HEK293 (cell line): ENCODE measurements at regions not wholly inside any gene's neighbourhood (a gene's known extent, or its start where the extent isn't known, plus 50 kb on each side); places are given as distances from the start of the nearest gene placed in this dataset.

Experiments used
- BCL11A ChIP-seq: fragments of 450-650 bp; formaldehyde crosslinking; IDR thresholded peaks from 2 replicates; pipeline ENCODE4 v1.5.1; 2016; ENCODE audit warnings: low read depth, missing biosample characterization, missing genetic modification characterization
- KLF10 ChIP-seq: fragments of 450-650 bp; IDR thresholded peaks from 2 replicates; pipeline ENCODE4 v1.5.1; 2018; ENCODE audit warnings: missing biosample characterization, mild to moderate bottlenecking, missing genetic modification characterization

DNA sequence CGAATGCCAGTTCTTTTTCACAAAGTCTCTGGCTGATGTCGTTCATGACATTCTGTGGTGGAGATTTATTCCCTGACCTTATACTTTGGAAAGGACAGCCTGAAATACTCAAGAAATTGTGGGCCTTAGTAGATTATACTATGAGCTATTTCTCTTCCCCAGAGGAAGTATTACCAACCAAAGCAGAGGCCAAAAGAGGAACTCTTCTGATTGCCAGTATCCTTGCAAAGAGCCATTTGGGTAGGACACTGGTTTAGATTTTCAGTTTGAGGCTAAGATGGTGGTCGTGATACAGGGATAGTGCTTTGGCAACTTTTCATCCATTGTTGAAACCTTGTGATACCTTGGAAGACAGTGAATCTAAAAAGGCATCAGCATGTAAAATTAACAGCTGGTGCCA, 327.3 kb downstream of the HACE1 start:
- TF ChIP-seq KLF10 (tag by site-specific recombination) (no peak), BCL11A (tag by site-specific recombination) (no peak)
